Fibroblast of skin of abdomen (primary cell): ENCODE measurements at regions not wholly inside any gene's neighbourhood (a gene's known extent, or its start where the extent isn't known, plus 50 kb on each side); places are given as distances from the start of the nearest gene placed in this dataset.

ENCODE experiments used
- DNase-seq: peaks from one replicate; pipeline ENCODE4 v3.0.0-alpha.2; 2013

DNA sequence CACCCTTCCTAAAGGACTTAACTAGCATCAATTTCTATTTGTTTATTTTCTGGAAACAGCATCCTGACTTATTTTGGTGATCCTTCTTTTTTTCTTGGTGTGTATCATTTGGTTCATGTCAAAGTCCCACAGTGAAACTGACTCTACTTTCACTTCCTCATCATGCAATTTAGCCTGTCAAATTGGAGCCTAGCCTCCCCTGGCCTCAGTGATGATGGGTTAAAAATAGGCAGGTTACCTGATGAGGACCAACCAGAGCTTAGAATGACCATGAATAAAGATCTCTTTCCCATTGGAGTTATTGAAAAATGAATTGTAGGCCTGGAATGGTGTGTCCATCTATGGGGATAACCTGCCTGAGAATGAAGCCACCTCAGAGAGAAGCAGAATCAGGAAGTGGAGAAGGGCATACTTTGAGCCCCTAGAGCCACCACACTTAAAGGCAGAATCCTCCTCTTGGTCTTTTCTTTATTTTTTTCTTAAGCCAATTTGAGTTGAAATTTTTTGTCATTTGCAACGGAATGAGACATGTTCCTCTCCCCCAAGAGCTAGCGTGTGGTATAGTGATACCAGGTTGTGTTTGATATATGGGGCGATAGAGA is 105.6 kb downstream of the BTBD3 start:
- no peak for DNase-seq

- no peak for DNase-seq
Measured at GRCh38 chr20:12028771-12029170, 111.1 kb downstream of the BTBD3 start.

GRCh38 chr20:12030470-12030869 is 112.8 kb downstream of the BTBD3 start:
- DNase-seq = no peak

DNA sequence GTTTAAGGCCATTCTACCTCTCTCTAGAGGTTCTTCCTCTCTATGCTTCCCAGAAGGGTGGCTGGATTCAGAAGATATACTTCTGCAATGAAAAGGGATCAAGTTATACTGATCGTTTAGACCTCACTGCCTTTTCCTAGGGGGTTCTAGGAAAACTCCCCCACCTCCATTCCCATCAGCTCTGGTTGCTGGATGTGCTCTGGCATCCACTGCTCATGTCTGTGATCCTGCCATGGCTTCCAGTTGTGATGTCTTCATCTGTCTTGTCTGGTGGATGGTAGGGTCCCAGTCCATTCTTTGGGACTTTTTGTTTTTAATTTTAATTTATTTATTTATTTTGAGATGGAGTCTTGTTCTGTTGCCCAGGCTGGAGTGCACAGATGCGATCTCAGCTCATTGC is 118.4 kb downstream of the BTBD3 start:
- no peak for DNase-seq

GRCh38 chr20:12037521-12037920 is 119.8 kb downstream of the BTBD3 start:
- no peak for DNase-seq

GRCh38 chr20:12040261-12040660 is 122.6 kb downstream of the BTBD3 start:
- no peak for DNase-seq

DNA sequence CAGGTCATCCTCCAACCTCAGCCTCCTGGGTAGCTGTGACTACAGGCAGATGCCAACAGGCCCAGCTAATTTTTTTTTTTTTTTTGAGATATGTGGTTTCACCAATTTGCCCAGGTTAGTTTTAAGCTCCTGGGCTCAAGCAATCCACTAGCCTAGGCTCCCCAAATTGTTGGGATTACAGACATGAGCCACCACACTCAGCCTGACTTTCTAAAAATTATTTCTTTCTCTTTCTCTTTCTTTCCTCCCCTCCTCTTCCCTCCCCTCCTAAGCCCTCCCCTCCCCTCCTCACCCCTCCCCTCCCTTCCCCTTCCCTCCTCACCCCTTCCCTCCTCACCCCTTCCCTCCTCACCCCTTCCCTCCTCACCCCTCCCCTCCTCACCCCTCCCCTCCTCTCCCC is 127.3 kb downstream of the BTBD3 start:
- DNase-seq = no peak

- DNase-seq = peak; percentile 41
Measured at GRCh38 chr20:12047838-12048432, 130.2 kb downstream of the BTBD3 start.

GRCh38 chr20:12049125-12049524 is 131.4 kb downstream of the BTBD3 start:
- DNase-seq = no peak

- no peak for DNase-seq
Measured at GRCh38 chr20:12051206-12052163, 133.8 kb downstream of the BTBD3 start.

DNA sequence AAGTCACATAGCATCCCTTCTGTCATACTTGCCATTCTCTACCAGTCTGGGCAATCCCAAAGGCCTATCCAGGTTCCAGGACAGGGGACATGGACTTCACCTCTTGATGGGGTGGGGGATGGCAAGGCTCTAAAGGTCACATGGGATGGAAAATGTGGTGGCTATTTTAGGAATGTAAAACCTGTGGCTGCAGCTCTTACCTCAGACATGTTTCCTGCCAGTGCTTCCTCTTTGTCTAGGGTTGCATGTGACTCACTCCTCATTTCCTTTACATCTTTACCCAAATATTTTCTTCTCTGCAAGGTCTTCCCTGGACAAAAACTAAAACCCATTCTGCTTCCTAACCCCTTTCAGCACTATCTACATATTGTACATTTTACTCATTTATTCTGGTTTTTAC is 135.7 kb downstream of the BTBD3 start:
- peak; percentile 85 for DNase-seq

- no peak for DNase-seq
Measured at GRCh38 chr20:12054556-12054955, 136.9 kb downstream of the BTBD3 start.

DNA sequence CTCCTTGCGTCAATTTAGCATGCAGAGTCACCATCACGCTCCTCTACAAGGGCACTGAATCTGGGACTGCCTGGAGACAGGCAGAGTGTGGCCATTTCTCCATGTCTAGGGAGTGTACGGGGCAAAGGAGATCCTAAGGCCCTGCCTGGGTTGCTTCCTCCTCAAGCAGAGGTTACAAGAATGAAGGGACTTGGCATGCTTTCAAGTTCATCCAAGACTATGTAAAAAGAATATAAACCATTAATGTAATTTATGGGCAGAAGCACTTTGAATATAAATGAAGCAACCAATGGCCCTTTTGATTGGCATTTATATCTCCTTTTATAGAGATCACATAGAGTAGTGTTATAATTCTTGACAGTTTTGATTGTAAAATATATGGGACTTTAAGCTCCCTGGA is 137.5 kb downstream of the BTBD3 start:
- no peak for DNase-seq

DNA sequence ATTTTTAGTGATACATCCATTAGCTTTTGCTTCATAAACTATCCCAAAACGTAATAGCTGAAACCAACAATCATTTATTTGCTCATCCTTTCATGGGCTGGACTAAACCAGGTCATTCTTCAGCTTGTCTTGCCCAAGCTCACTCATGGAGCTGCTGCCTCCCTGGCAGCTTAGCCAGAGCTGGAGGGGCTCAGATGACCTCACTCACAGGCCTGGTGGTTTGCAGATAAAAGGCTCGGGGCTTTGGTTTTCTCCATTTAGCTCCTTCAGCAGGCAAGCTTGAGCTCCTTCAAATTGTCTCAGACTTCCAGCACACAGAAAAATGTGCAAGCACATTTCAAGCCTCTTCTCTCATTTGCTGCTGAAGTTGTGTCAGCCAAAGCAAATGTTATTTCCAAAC is 139.1 kb downstream of the BTBD3 start:
- DNase-seq = no peak

DNA sequence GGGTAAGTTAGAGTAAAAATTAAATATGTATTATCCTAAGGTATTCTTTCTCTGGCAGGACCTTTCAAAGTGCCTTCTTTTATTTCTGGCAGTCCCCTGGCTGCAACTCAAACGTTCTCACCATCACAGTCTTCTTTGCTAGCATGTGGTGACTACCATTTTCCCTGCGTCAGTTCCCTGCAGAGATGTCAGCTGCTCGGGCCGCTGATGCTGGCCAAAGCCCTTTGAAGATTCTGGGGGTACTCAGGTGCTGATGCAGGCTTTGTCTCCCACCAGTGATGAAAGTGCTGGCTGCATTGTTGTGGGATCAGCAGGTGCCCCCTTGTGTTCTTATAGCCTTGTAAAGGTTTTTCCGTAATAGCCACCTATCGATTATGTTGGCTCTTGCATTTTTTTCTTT is 140.1 kb downstream of the BTBD3 start:
- no peak for DNase-seq

DNA sequence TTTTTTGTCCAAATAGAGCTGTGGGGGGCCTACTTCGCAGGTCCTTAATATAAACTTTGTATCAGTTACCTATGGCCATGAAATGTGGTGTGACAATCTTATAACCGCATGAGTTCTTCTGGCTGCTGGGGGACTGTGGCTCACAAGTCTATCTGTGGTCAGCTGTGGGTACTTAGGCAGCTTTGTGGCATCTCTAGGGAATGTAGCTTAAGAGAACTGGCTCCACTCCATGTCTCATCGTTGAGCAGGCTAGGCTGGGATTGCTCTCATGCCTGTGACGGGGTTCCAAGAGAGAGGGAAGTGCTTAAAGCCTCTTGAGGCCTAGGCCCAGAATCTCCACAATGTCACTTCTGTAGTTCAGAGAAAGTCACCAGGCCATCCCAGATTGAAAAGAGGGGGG is 140.5 kb downstream of the BTBD3 start:
- peak; percentile 39 for DNase-seq

DNA sequence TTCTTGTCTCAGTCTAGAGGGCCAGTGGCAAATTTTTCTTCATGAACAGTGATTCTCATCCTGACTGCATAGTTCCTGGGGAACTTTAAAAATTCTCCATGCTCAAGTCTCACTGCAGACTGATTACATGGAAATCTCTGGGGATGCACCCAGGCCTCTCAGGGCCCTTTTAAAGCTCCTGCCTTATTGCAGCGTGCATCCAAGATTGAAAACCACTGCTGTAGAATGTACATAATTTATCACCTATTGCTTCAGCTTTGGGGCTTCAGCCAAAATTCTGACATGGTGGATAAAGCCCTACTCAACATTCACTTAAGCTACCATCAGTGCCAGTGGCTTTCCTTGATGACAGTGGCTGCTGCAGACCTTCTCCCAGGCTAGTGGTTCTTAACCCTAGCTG is 143.8 kb downstream of the BTBD3 start:
- DNase-seq = peak; percentile 86

GRCh38 chr20:12063106-12063684 is 145.5 kb downstream of the BTBD3 start:
- DNase-seq = no peak

GRCh38 chr20:12064540-12064939 is 146.8 kb downstream of the BTBD3 start:
- DNase-seq = no peak

- DNase-seq = no peak
Measured at GRCh38 chr20:12067686-12068085, 150.0 kb downstream of the BTBD3 start.

GRCh38 chr20:12068121-12068520 is 150.4 kb downstream of the BTBD3 start:
- peak; percentile 85 for DNase-seq

GRCh38 chr20:12069181-12069580 is 151.5 kb downstream of the BTBD3 start:
- DNase-seq = no peak

- no peak for DNase-seq
Measured at GRCh38 chr20:12072221-12072953, 154.7 kb downstream of the BTBD3 start.
